Stimulated activated CD4-positive, alpha-beta T cell treated with anti-CD3 and anti-CD28 coated beads, Interleukin-1b, Interleukin-23, amount 100 ng/mL, for 48 hours (primary cell): ENCODE measurements at regions not wholly inside any gene's neighbourhood (a gene's known extent, or its start where the extent isn't known, plus 50 kb on each side); places are given as distances from the start of the nearest gene placed in this dataset.
"Not testable (repeated sequence)": the region's sequence is repeated elsewhere in the genome, so short reads cannot be mapped to it uniquely, and the experiment has no call there.

Experiments used
- DNase-seq: peaks from one replicate; pipeline ENCODE4 v3.0.0-alpha.2; 2020

- DNase-seq, result no peak
Measured at GRCh38 chr3:70620956-70621355, 308.5 kb upstream of the MDFIC2 start.

GRCh38 chr3:70620367-70620766 is 307.9 kb upstream of the MDFIC2 start:
- DNase-seq, result no peak

GRCh38 chr3:70618151-70618550 is 305.7 kb upstream of the MDFIC2 start:
- no peak for DNase-seq

- DNase-seq, result not testable (repeated sequence)
Measured at GRCh38 chr3:70617349-70617748, 304.9 kb upstream of the MDFIC2 start.

GRCh38 chr3:70615286-70615685 is 302.8 kb upstream of the MDFIC2 start:
- DNase-seq, result no peak

- no peak for DNase-seq
Measured at GRCh38 chr3:70614111-70614510, 301.7 kb upstream of the MDFIC2 start.

- no peak for DNase-seq
Measured at GRCh38 chr3:70612920-70613319, 300.5 kb upstream of the MDFIC2 start.

- DNase-seq, result not testable (repeated sequence)
Measured at GRCh38 chr3:70611667-70612277, 299.3 kb upstream of the MDFIC2 start.

- DNase-seq, result no peak
Measured at GRCh38 chr3:70608434-70608833, 296.0 kb upstream of the MDFIC2 start.

GRCh38 chr3:70607469-70607868 is 295.0 kb upstream of the MDFIC2 start:
- no peak for DNase-seq

- DNase-seq, result no peak
Measured at GRCh38 chr3:70606018-70606417, 293.6 kb upstream of the MDFIC2 start.

- peak; percentile 5 for DNase-seq
Measured at GRCh38 chr3:70603103-70603502, 290.7 kb upstream of the MDFIC2 start.

GRCh38 chr3:70597312-70597711 is 284.9 kb upstream of the MDFIC2 start:
- no peak for DNase-seq

- no peak for DNase-seq
Measured at GRCh38 chr3:70583682-70584081, 271.2 kb upstream of the MDFIC2 start.

GRCh38 chr3:70582803-70583202 is 270.4 kb upstream of the MDFIC2 start:
- no peak for DNase-seq

GRCh38 chr3:70580021-70580420 is 267.6 kb upstream of the MDFIC2 start:
- DNase-seq, result no peak

GRCh38 chr3:70571696-70572095 is 259.3 kb upstream of the MDFIC2 start:
- no peak for DNase-seq

- DNase-seq, result no peak
Measured at GRCh38 chr3:70570584-70570983, 258.1 kb upstream of the MDFIC2 start.

- no peak for DNase-seq
Measured at GRCh38 chr3:70568626-70569025, 256.2 kb upstream of the MDFIC2 start.

GRCh38 chr3:70565861-70566260 is 253.4 kb upstream of the MDFIC2 start:
- no peak for DNase-seq

- no peak for DNase-seq
Measured at GRCh38 chr3:70564552-70564951, 252.1 kb upstream of the MDFIC2 start.

- no peak for DNase-seq
Measured at GRCh38 chr3:70561796-70562195, 249.4 kb upstream of the MDFIC2 start.

GRCh38 chr3:70558956-70559355 is 246.5 kb upstream of the MDFIC2 start:
- no peak for DNase-seq

- DNase-seq, result no peak
Measured at GRCh38 chr3:70557976-70558375, 245.5 kb upstream of the MDFIC2 start.

GRCh38 chr3:70556056-70556455 is 243.6 kb upstream of the MDFIC2 start:
- no peak for DNase-seq

GRCh38 chr3:70554170-70554569 is 241.7 kb upstream of the MDFIC2 start:
- DNase-seq, result no peak
